ENCODE measurements at regions not wholly inside any gene's neighbourhood (a gene's known extent, or its start where the extent isn't known, plus 50 kb on each side); places are given as distances from the start of the nearest gene placed in this dataset.

GRCh38 chr9:86599561-86599960 is 245.4 kb upstream of the TUT7 start:
- H3K4me1 ChIP-seq (ENCODE audit: control insufficient read depth in 2 of 2, insufficient read depth in 2 of 2, low read length in 2 of 2) = no peaks in the 10 kb centered on the region
- no peak overlapping the region for H3K4me2 ChIP-seq (replicated peaks; ENCODE audit: low read depth, low read length, poor library complexity, severe bottlenecking)
- no peak for ATAC-seq (ENCODE audit: low read depth)
- no peaks in the 10 kb centered on the region for H3K36me3 ChIP-seq (replicated peaks in 1 of 2; ENCODE audit: control extremely low read depth in 1 of 2, control insufficient read depth in 1 of 2, extremely low read depth in 1 of 2, insufficient read depth in 2 of 2, low read length in 1 of 2)
- no peak overlapping the region for H2AFZ ChIP-seq (ENCODE audit: insufficient read depth, low read depth, low read length, poor library complexity, severe bottlenecking)
- H3K4me3 ChIP-seq (ENCODE audit: control extremely low read depth in 1 of 5, extremely low read depth in 1 of 5, insufficient read depth in 1 of 5, low read depth in 2 of 5, low read length in 4 of 5) = no peak overlapping the region
- no peaks in the 10 kb centered on the region for H4K20me1 ChIP-seq (ENCODE audit: control insufficient read depth, insufficient read depth, low read length, poor library complexity, severe bottlenecking)
- no peaks in the 10 kb centered on the region for H3K27me3 ChIP-seq (replicated peaks in 1 of 4; ENCODE audit: control extremely low read depth in 1 of 4, control insufficient read depth in 3 of 4, insufficient read depth in 4 of 4, low read length in 3 of 4)
- no peaks in the 10 kb centered on the region for H3K79me2 ChIP-seq (ENCODE audit: control insufficient read depth, insufficient read depth, low read length)
- H3K9me3 ChIP-seq (ENCODE audit: control extremely low read depth in 1 of 3, control insufficient read depth in 2 of 3, insufficient read depth in 1 of 3, low read length in 2 of 3) = peaks cover 0 to 4% (median 0%) of the 10 kb centered on the region in 3 donors
- Mint-ChIP-seq H3K27me3 (peaks cover 3% of the 10 kb centered on the region), H3K4me1 (no peaks in the 10 kb centered on the region), H3K9me3 (ENCODE audit: insufficient read depth) (no peaks in the 10 kb centered on the region), H3K27ac (no peak overlapping the region), H3K4me3 (no peak overlapping the region)
- POLR2A ChIA-PET = no interaction called here
- no peak overlapping the region for H3K9ac ChIP-seq (ENCODE audit: low read length)
- CTCF ChIA-PET = no interaction called here
- intact Hi-C loops (cut with micrococcal nuclease) = no loop called here
- WGBS (ENCODE audit: insufficient coverage) = no CpG with 5 or more reads among the region's 1 CpG
- no peak overlapping the region for H3K27ac ChIP-seq (ENCODE audit: low read length in 2 of 2)
- no peak for TF ChIP-seq CTCF (IDR thresholded peaks at IDR 0.05)
- TF ChIP-seq EZH2 (IDR thresholded peaks at IDR 0.05; ENCODE audit: borderline replicate concordance, insufficient read depth, low read depth, low read length, poor library complexity, severe bottlenecking) = no peak
- no peak for DNase-seq

GRCh38 chr9:86598411-86599239 is 244.4 kb upstream of the TUT7 start:
- Mint-ChIP-seq H3K4me1 (no peaks in the 10 kb centered on the region), H3K27ac (no peak overlapping the region), H3K9me3 (ENCODE audit: insufficient read depth) (no peaks in the 10 kb centered on the region), H3K4me3 (no peak overlapping the region), H3K27me3 (peaks cover 3% of the 10 kb centered on the region)
- Histone ChIP-seq H3K9me3 (ENCODE audit: control extremely low read depth in 1 of 3, control insufficient read depth in 2 of 3, insufficient read depth in 1 of 3, low read length in 2 of 3) (peaks cover 0 to 4% (median 0%) of the 10 kb centered on the region in 3 donors), H3K4me2 (replicated peaks; ENCODE audit: low read depth, low read length, poor library complexity, severe bottlenecking) (no peak overlapping the region), H3K4me3 (ENCODE audit: control extremely low read depth in 1 of 5, extremely low read depth in 1 of 5, insufficient read depth in 1 of 5, low read depth in 2 of 5, low read length in 4 of 5) (no peak overlapping the region), H3K36me3 (replicated peaks in 1 of 2; ENCODE audit: control extremely low read depth in 1 of 2, control insufficient read depth in 1 of 2, extremely low read depth in 1 of 2, insufficient read depth in 2 of 2, low read length in 1 of 2) (no peaks in the 10 kb centered on the region), H3K27ac (ENCODE audit: low read length in 2 of 2) (no peak overlapping the region), H3K4me1 (ENCODE audit: control insufficient read depth in 2 of 2, insufficient read depth in 2 of 2, low read length in 2 of 2) (no peaks in the 10 kb centered on the region), H3K9ac (ENCODE audit: low read length) (no peak overlapping the region), H3K27me3 (replicated peaks in 1 of 4; ENCODE audit: control extremely low read depth in 1 of 4, control insufficient read depth in 3 of 4, insufficient read depth in 4 of 4, low read length in 3 of 4) (no peaks in the 10 kb centered on the region), H3K79me2 (ENCODE audit: control insufficient read depth, insufficient read depth, low read length) (no peaks in the 10 kb centered on the region), H4K20me1 (ENCODE audit: control insufficient read depth, insufficient read depth, low read length, poor library complexity, severe bottlenecking) (no peaks in the 10 kb centered on the region), H2AFZ (ENCODE audit: insufficient read depth, low read depth, low read length, poor library complexity, severe bottlenecking) (no peak overlapping the region)
- TF ChIP-seq CTCF (IDR thresholded peaks at IDR 0.05) = no peak
- no peak for TF ChIP-seq EZH2 (IDR thresholded peaks at IDR 0.05; ENCODE audit: borderline replicate concordance, insufficient read depth, low read depth, low read length, poor library complexity, severe bottlenecking)
- WGBS (ENCODE audit: insufficient coverage) = 79% methylated on average over 7 of the region's 10 CpGs
- intact Hi-C loops (cut with micrococcal nuclease) = no loop called here
- ATAC-seq (ENCODE audit: low read depth) (no peak), DNase-seq (no peak)
- POLR2A ChIA-PET = no interaction called here
- CTCF ChIA-PET = no interaction called here
